Progenitor cell of endocrine pancreas (in vitro differentiated cells): ENCODE measurements at regions not wholly inside any gene's neighbourhood (a gene's known extent, or its start where the extent isn't known, plus 50 kb on each side); places are given as distances from the start of the nearest gene placed in this dataset.
A peak's percentile ranks its signal among the peaks of the same experiment; 100 is the strongest.

Experiments used
- DNase-seq: peaks from one replicate; pipeline ENCODE4 v3.0.0; 2021; ENCODE audit warnings: low spot score; ENCODE audit not compliant: unreplicated experiment
- H3K27ac Mint-ChIP-seq: 2 replicates; pipeline ENCODE4 v1.8.0; 2021; ENCODE audit warnings: mild to moderate bottlenecking, moderate library complexity, mixed read lengths
- H3K27me3 Mint-ChIP-seq: 2 replicates; pipeline ENCODE4 v1.8.0; 2021; ENCODE audit warnings: mixed read lengths
- H3K36me3 Mint-ChIP-seq: 2 replicates; pipeline ENCODE4 v1.8.0; 2022; ENCODE audit warnings: mixed read lengths; ENCODE audit not compliant: insufficient read depth
- H3K4me1 Mint-ChIP-seq: 2 replicates; pipeline ENCODE4 v1.8.0; 2021; ENCODE audit warnings: low read depth, mixed read lengths
- H3K4me3 Mint-ChIP-seq: 2 replicates; pipeline ENCODE4 v1.8.0; 2021; ENCODE audit warnings: low read depth, mild to moderate bottlenecking, moderate library complexity, mixed read lengths
- H3K9me3 Mint-ChIP-seq: 2 replicates; pipeline ENCODE4 v1.8.0; 2021; ENCODE audit warnings: low read depth, mixed read lengths
- CTCF ChIP-seq: fragments of 200-600 bp; sonication (generic); IDR thresholded peaks from one replicate; pipeline ENCODE4 v1.5.0; 2021; ENCODE audit warnings: antibody characterized with exemption, mild to moderate bottlenecking; ENCODE audit not compliant: unreplicated experiment

DNA sequence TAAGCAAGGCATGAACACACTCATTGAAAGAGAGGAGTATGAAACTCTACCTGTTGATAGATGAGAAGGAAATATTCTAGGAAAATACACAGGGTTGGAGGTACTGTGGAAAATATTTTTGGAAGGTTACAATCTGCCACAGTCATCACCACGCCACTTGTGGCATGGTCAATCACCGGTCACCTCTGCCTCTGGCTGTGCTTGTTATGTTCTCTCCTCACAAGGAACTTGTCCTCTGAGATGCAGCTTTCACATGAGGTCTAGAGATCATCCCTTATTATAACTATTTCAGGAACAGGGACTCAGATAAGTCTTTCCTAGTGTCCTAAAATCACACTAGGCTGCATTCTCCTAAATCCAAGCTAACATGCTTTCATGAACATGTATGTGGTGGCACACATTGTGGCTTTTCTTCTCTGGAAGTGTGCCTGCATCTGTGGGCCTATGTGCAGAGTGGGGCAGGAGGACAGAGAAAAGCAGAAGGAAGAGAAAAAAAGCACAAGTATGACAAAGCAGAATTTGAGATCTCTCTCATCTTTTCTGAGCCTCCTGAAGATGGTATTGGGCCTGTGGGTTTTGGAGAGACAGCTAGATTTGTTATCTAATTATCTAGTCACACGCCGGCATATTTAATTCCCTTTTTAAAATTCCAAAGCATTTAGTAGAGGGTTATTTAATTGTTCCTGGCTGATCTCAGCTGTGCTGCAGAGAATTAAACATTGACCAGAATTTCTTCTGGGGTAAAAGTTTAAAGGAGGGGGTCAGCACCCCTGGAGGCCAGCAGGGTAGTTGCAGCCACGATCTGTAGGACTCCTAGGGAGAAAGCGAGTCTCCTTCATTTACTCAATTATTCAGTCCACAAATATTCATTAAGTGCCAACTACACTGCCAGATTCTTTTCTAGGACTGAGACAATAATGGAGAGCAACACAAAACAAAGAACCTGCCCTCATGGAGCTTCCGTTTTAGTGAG, 294.6 kb downstream of the RDH14 start:
- H3K27me3 Mint-ChIP-seq, result no peaks in the 10 kb centered on the region
- no peak overlapping the region for H3K4me3 Mint-ChIP-seq
- peak; percentile 43 for TF ChIP-seq CTCF
- no peak for DNase-seq
- no peak overlapping the region for H3K27ac Mint-ChIP-seq
- no peaks in the 10 kb centered on the region for H3K36me3 Mint-ChIP-seq
- no peaks in the 10 kb centered on the region for H3K9me3 Mint-ChIP-seq
- H3K4me1 Mint-ChIP-seq, result no peaks in the 10 kb centered on the region

DNA sequence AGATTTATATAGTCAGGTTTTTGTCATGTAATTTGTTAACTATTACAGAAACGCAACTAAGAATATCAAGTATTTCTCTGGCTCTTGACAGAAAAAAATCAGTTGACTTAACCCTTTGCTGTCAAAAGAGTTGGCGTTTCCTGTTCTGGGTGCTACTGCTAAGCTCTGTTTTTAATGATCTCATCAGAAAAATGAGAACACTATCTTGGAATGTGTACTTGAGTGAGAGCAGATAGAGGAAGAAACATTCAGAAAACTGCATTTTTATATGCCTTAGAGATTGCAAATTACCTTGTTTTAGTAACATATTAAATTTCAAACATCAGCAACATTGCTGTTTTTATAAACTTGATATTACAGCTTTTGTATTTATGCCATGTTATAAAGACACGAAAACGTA, 297.9 kb downstream of the RDH14 start:
- H3K4me1 Mint-ChIP-seq, result no peaks in the 10 kb centered on the region

GRCh38 chr2:18253686-18254197, 306.7 kb downstream of the RDH14 start:
- Mint-ChIP-seq H3K4me3 (no peak overlapping the region), H3K4me1 (no peaks in the 10 kb centered on the region), H3K27ac (no peak overlapping the region), H3K9me3 (peaks cover 4% of the 10 kb centered on the region), H3K27me3 (no peaks in the 10 kb centered on the region), H3K36me3 (no peaks in the 10 kb centered on the region)
- no peak for TF ChIP-seq CTCF
- no peak for DNase-seq

More for the DNA sequence above, 297.9 kb downstream of the RDH14 start:
- TF ChIP-seq CTCF, result no peak
- no peaks in the 10 kb centered on the region for H3K9me3 Mint-ChIP-seq
- no peak for DNase-seq
- no peak overlapping the region for H3K4me3 Mint-ChIP-seq
- no peak overlapping the region for H3K27ac Mint-ChIP-seq
- no peaks in the 10 kb centered on the region for H3K27me3 Mint-ChIP-seq
- H3K36me3 Mint-ChIP-seq, result no peaks in the 10 kb centered on the region

DNA sequence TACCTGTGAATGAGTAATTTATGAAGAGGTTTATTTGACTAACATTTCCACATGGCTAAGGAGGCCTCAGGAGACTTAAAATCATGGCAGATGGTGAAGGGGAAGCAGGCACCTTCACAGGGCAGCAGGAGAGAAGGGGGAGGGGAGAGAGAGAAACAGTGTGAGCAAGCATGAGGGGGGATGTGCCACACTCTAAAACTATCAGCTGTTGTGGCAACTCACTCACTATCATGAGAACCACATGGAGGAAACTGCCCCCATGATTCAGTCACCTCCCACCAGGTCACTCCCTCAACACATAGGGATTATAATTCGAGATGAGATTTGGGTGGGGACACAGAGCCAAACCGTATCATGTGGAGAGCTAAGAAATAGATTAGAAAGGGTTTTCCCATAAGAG, 309.0 kb downstream of the RDH14 start:
- Mint-ChIP-seq H3K36me3 (no peaks in the 10 kb centered on the region), H3K4me3 (no peak overlapping the region), H3K4me1 (peaks cover 3% of the 10 kb centered on the region), H3K27ac (no peak overlapping the region), H3K9me3 (no peaks in the 10 kb centered on the region), H3K27me3 (no peaks in the 10 kb centered on the region)
- DNase-seq, result no peak
- TF ChIP-seq CTCF, result no peak

DNA sequence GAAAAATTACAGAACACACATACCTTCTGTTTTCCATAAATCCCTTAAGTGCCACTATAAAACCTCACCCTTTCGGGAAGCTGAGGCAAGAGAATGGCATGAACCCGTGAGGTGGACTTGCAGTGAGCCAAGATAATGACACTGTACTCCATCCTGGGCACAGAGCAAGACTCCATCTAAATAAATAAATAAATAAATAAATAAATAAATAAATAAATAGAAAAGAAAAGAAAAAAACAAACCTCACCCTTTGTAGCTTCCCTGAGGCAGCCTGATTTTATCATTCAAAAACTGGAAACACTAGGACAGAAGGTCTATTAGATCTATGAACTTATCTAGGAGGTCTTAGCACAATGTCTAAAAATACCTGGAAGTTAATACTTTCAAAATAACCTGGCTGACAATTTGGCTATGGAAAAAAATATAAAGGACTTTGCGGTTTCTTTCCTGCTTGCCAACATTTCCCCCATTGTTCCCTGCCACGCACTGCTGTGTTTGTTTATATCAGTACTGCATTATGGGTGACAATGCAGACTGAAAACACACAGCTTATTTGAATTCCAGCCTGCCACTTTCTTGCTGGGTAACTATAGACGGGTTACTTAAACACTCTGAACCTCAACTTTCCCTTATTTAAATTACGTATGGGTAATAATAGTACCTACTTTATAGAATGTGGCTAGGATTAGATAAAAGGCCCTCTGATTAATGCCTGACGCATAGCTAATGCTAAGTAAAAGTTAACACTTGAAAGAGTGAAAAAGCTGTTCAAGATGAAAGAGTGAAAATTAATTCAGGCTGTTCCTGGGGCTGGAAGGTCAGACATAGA, 313.0 kb downstream of the RDH14 start:
- no peak overlapping the region for H3K4me3 Mint-ChIP-seq
- no peak overlapping the region for H3K27ac Mint-ChIP-seq
- H3K4me1 Mint-ChIP-seq, result peaks cover 3% of the 10 kb centered on the region
- H3K36me3 Mint-ChIP-seq, result no peaks in the 10 kb centered on the region
- no peaks in the 10 kb centered on the region for H3K9me3 Mint-ChIP-seq
- H3K27me3 Mint-ChIP-seq, result no peaks in the 10 kb centered on the region
- TF ChIP-seq CTCF, result no peak
- DNase-seq, result no peak
